ENCODE measurements at regions not wholly inside any gene's neighbourhood (a gene's known extent, or its start where the extent isn't known, plus 50 kb on each side); places are given as distances from the start of the nearest gene placed in this dataset.

GRCh38 chr14:42095155-42095554 lies 488.5 kb downstream of the LRFN5 start:
- Histone ChIP-seq H3K4me2 (ENCODE audit: low read depth, low read length) (no peak overlapping the region), H2AK9ac (replicated peaks; ENCODE audit: low read depth, low read length, poor library complexity) (no peak overlapping the region), H4K91ac (ENCODE audit: insufficient read depth, low read depth, low read length) (no peak overlapping the region), H4K20me1 (ENCODE audit: insufficient read depth, low read length) (no peaks in the 10 kb centered on the region), H3K18ac (ENCODE audit: low read depth, low read length) (no peak overlapping the region), H3K23ac (ENCODE audit: low read depth, low read length) (no peak overlapping the region), H3K4me1 (ENCODE audit: control insufficient read depth, insufficient read depth, low read length) (no peaks in the 10 kb centered on the region), H3K27me3 (ENCODE audit: control insufficient read depth, insufficient read depth, low read length) (no peaks in the 10 kb centered on the region), H3K9me1 (ENCODE audit: insufficient read depth, low read length) (no peaks in the 10 kb centered on the region), H2AK5ac (ENCODE audit: low read depth, low read length) (no peak overlapping the region), H4K8ac (ENCODE audit: low read depth in 2 of 2, low read length in 2 of 2) (no peak overlapping the region), H3K56ac (ENCODE audit: extremely low read depth, insufficient read depth, low read length) (no peak overlapping the region), H3K36me3 (ENCODE audit: control insufficient read depth, insufficient read depth, low read length) (no peaks in the 10 kb centered on the region), H3K14ac (replicated peaks; ENCODE audit: low read depth, low read length) (no peak overlapping the region), H3K9ac (ENCODE audit: low read depth, low read length) (no peak overlapping the region), H2BK20ac (ENCODE audit: low read depth, low read length) (no peak overlapping the region), H2BK15ac (ENCODE audit: low read depth, low read length) (no peak overlapping the region), H3K9me3 (ENCODE audit: control insufficient read depth, insufficient read depth, low read length) (no peaks in the 10 kb centered on the region), H2BK5ac (ENCODE audit: low read depth, low read length, poor library complexity, severe bottlenecking) (no peak overlapping the region), H3K27ac (ENCODE audit: insufficient read depth, low read length) (no peak overlapping the region), H2AFZ (replicated peaks; ENCODE audit: low read length, poor library complexity) (no peak overlapping the region), H4K5ac (ENCODE audit: low read depth, low read length) (no peak overlapping the region), H3K4ac (ENCODE audit: low read depth, low read length) (no peak overlapping the region), H2BK120ac (ENCODE audit: low read depth, low read length) (no peak overlapping the region), H3K4me3 (ENCODE audit: insufficient read depth, low read depth, low read length) (no peak overlapping the region), H3K79me1 (ENCODE audit: low read depth in 1 of 2, low read length in 2 of 2) (no peaks in the 10 kb centered on the region)
- no CpG with 5 or more reads among the region's 2 CpGs for WGBS, 2 experiments (ENCODE audit: extremely low coverage in 2 of 2, insufficient read length in 1 of 2)
- ATAC-seq (ENCODE audit: low read depth) (no peak), DNase-seq (no peak)
- dilution Hi-C loops (cut with HindIII; ENCODE audit: low sequenced_read_pairs, unreplicated experiment) (no loop called here), intact Hi-C loops (cut with micrococcal nuclease) (no loop called here), in situ Hi-C loops (cut with MboI; ENCODE audit: low sequenced_read_pairs) (no loop called here)
- CTCF ChIA-PET: no interaction called here
- POLR2A ChIA-PET (ENCODE audit: unreplicated experiment): no interaction called here
- BruUV-seq (replicated peaks): no TSS peak
- TF ChIP-seq RCOR1 (IDR thresholded peaks at IDR 0.05; ENCODE audit: insufficient replicate concordance, low read length) (no peak), MAZ (IDR thresholded peaks at IDR 0.05; ENCODE audit: borderline replicate concordance, low read depth, low read length) (no peak), USF2 (IDR thresholded peaks at IDR 0.05; ENCODE audit: low read depth, low read length) (no peak), FOS (IDR thresholded peaks at IDR 0.05; ENCODE audit: low read depth, low read length) (no peak), SMC3 (IDR thresholded peaks at IDR 0.05; ENCODE audit: low read depth, low read length) (no peak), ELK1 (IDR thresholded peaks at IDR 0.05; ENCODE audit: borderline replicate concordance, low read depth, low read length) (no peak), RFX5 (IDR thresholded peaks at IDR 0.05; ENCODE audit: low read depth, low read length) (no peak), CHD1 (IDR thresholded peaks at IDR 0.05; ENCODE audit: low read depth, low read length) (no peak), BHLHE40 (IDR thresholded peaks at IDR 0.05; ENCODE audit: low read depth, low read length) (no peak), NFE2L2 (IDR thresholded peaks at IDR 0.05; ENCODE audit: low read depth, low read length) (no peak)
- TF ChIP-seq, protein P1, sequence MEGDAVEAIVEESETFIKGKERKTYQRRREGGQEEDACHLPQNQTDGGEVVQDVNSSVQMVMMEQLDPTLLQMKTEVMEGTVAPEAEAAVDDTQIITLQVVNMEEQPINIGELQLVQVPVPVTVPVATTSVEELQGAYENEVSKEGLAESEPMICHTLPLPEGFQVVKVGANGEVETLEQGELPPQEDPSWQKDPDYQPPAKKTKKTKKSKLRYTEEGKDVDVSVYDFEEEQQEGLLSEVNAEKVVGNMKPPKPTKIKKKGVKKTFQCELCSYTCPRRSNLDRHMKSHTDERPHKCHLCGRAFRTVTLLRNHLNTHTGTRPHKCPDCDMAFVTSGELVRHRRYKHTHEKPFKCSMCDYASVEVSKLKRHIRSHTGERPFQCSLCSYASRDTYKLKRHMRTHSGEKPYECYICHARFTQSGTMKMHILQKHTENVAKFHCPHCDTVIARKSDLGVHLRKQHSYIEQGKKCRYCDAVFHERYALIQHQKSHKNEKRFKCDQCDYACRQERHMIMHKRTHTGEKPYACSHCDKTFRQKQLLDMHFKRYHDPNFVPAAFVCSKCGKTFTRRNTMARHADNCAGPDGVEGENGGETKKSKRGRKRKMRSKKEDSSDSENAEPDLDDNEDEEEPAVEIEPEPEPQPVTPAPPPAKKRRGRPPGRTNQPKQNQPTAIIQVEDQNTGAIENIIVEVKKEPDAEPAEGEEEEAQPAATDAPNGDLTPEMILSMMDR (conservative IDR thresholded peaks at IDR 0.05; ENCODE audit: low read depth, low read length): no peak
